H9 (cell line): ENCODE measurements at regions not wholly inside any gene's neighbourhood (a gene's known extent, or its start where the extent isn't known, plus 50 kb on each side); places are given as distances from the start of the nearest gene placed in this dataset.
"Not testable (repeated sequence)": the region's sequence is repeated elsewhere in the genome, so short reads cannot be mapped to it uniquely, and the experiment has no call there.

ENCODE experiments used
- DNase-seq: peaks from one replicate; pipeline ENCODE4 v3.0.0-alpha.2; 2017
- H2AFZ ChIP-seq: one replicate; pipeline ENCODE4 v1.6.1; 2013; ENCODE audit warnings: mild to moderate bottlenecking, low read length, control low read depth, moderate library complexity
- H2AK5ac ChIP-seq: 2 replicates; pipeline ENCODE4 v1.6.1; 2013; ENCODE audit warnings: low read length, control low read depth, mixed read lengths; ENCODE audit not compliant: insufficient read length
- H2BK120ac ChIP-seq: one replicate; pipeline ENCODE4 v1.6.1; 2013; ENCODE audit warnings: low read depth, mild to moderate bottlenecking, low read length, control low read depth, inconsistent platforms; ENCODE audit not compliant: poor library complexity, severe bottlenecking
- H2BK12ac ChIP-seq: 2 replicates; pipeline ENCODE4 v1.6.1; 2013; ENCODE audit warnings: low read length, control low read depth, mixed read lengths, low read depth; ENCODE audit not compliant: insufficient read length
- H2BK15ac ChIP-seq: 2 replicates; pipeline ENCODE4 v1.6.1; 2013; ENCODE audit warnings: low read depth, low read length, control low read depth
- H2BK20ac ChIP-seq: one replicate; pipeline ENCODE4 v1.6.1; 2013; ENCODE audit warnings: low read depth, mild to moderate bottlenecking, low read length, control low read depth, inconsistent platforms; ENCODE audit not compliant: poor library complexity, severe bottlenecking
- H2BK5ac ChIP-seq: 2 replicates; pipeline ENCODE4 v1.6.1; 2013; ENCODE audit warnings: low read length, control low read depth, mixed read lengths; ENCODE audit not compliant: insufficient read length
- H3K14ac ChIP-seq: 2 replicates; pipeline ENCODE4 v1.6.1; 2013; ENCODE audit warnings: low read length, control low read depth; ENCODE audit not compliant: insufficient read depth
- H3K18ac ChIP-seq: 2 replicates; pipeline ENCODE4 v1.6.1; 2013; ENCODE audit warnings: low read depth, mild to moderate bottlenecking, mixed read lengths, low read length, control low read depth; ENCODE audit not compliant: insufficient read length
- H3K23ac ChIP-seq: 2 replicates; pipeline ENCODE4 v1.6.1; 2013; ENCODE audit warnings: low read length, control low read depth, mixed read lengths, low read depth; ENCODE audit not compliant: insufficient read length
- H3K23me2 ChIP-seq: 2 replicates; pipeline ENCODE4 v1.6.1; 2013; ENCODE audit warnings: low read depth, mild to moderate bottlenecking, mixed read lengths, low read length, control low read depth; ENCODE audit not compliant: insufficient read length, poor library complexity, severe bottlenecking
- H3K27ac ChIP-seq: 2 replicates; pipeline ENCODE4 v1.5.1; 2013; ENCODE audit warnings: low read length, control low read depth, mixed read lengths, low read depth; ENCODE audit not compliant: insufficient read length
- H3K27me3 ChIP-seq: 2 replicates; pipeline ENCODE4 v1.6.1; 2013; ENCODE audit warnings: low read length, control low read depth, inconsistent platforms; ENCODE audit not compliant: insufficient read depth
- H3K4ac ChIP-seq: 2 replicates; pipeline ENCODE4 v1.6.1; 2013; ENCODE audit warnings: low read depth, mild to moderate bottlenecking, control low read depth, inconsistent platforms, low read length, moderate library complexity
- H3K4me1 ChIP-seq: 2 replicates; pipeline ENCODE4 v1.6.1; 2013; ENCODE audit warnings: low read length, control low read depth, inconsistent platforms; ENCODE audit not compliant: insufficient read depth
- H3K4me2 ChIP-seq: 2 replicates; pipeline ENCODE4 v1.6.1; 2013; ENCODE audit warnings: low read length, control low read depth, mixed read lengths; ENCODE audit not compliant: insufficient read length, insufficient read depth
- H3K56ac ChIP-seq: 2 replicates; pipeline ENCODE4 v1.6.1; 2013; ENCODE audit warnings: low read depth, mild to moderate bottlenecking, mixed read lengths, low read length, control low read depth; ENCODE audit not compliant: insufficient read length
- H3K79me1 ChIP-seq: 2 replicates; pipeline ENCODE4 v1.6.1; 2013; ENCODE audit warnings: low read depth, mild to moderate bottlenecking, moderate library complexity, low read length, control low read depth, inconsistent platforms; ENCODE audit not compliant: insufficient read depth, poor library complexity, severe bottlenecking
- H3K79me2 ChIP-seq: 2 replicates; pipeline ENCODE4 v1.6.1; 2013; ENCODE audit warnings: low read length, control low read depth, inconsistent platforms; ENCODE audit not compliant: insufficient read depth
- H3K9ac ChIP-seq: 2 replicates; pipeline ENCODE4 v1.6.1; 2013; ENCODE audit warnings: low read length, control low read depth, mixed read lengths; ENCODE audit not compliant: insufficient read length; ENCODE audit errors: extremely low read depth
- H3K9me3 ChIP-seq: one replicate; pipeline ENCODE4 v1.6.1; 2013; ENCODE audit warnings: low read depth, low read length, inconsistent platforms; ENCODE audit not compliant: control insufficient read depth
- H3T11ph ChIP-seq: one replicate; pipeline ENCODE4 v1.6.1; 2013; ENCODE audit warnings: mild to moderate bottlenecking, low read length, control low read depth, inconsistent platforms
- H4K20me1 ChIP-seq: one replicate; pipeline ENCODE4 v1.6.1; 2013; ENCODE audit not compliant: control insufficient read depth, insufficient read length, insufficient read depth
- H4K5ac ChIP-seq: 2 replicates; pipeline ENCODE4 v1.6.1; 2013; ENCODE audit warnings: low read depth, mild to moderate bottlenecking, mixed read lengths, low read length, control low read depth; ENCODE audit not compliant: insufficient read length
- H4K8ac ChIP-seq: replicated peaks from 2 replicates; pipeline ENCODE4 v1.6.1; 2013; ENCODE audit warnings: low read length, control low read depth, mixed read lengths, low read depth; ENCODE audit not compliant: insufficient read length
- H4K91ac ChIP-seq: 2 replicates; pipeline ENCODE4 v1.6.1; 2013; ENCODE audit warnings: low read depth, mild to moderate bottlenecking, moderate library complexity, mixed read lengths, low read length, control low read depth; ENCODE audit not compliant: insufficient read length
- H3K27ac Mint-ChIP-seq, 3 experiments: 2 replicates in 2 of 3; 3 replicates in 1 of 3; pipeline ENCODE4 v1.8.0; 2020 to 2021; ENCODE audit warnings: mixed read lengths in 3 of 3, mild to moderate bottlenecking in 1 of 3, moderate library complexity in 1 of 3
- H3K27me3 Mint-ChIP-seq: 2 replicates; pipeline ENCODE4 v1.8.0; 2021; ENCODE audit warnings: low read depth, mild to moderate bottlenecking, moderate library complexity, mixed read lengths
- H3K36me3 Mint-ChIP-seq, 3 experiments: 2 replicates in 2 of 3; 3 replicates in 1 of 3; pipeline ENCODE4 v1.8.0; 2020 to 2021; ENCODE audit warnings: low read depth in 3 of 3, mixed read lengths in 3 of 3; ENCODE audit not compliant: insufficient read depth in 1 of 3
- H3K4me1 Mint-ChIP-seq, 2 experiments: 2 replicates each; pipeline ENCODE4 v1.8.0; 2020; ENCODE audit warnings: mixed read lengths in 2 of 2
- H3K4me3 Mint-ChIP-seq, 2 experiments: 2 replicates in 1 of 2; 3 replicates in 1 of 2; pipeline ENCODE4 v1.8.0; 2020 to 2021; ENCODE audit warnings: mild to moderate bottlenecking in 2 of 2, mixed read lengths in 2 of 2, moderate library complexity in 1 of 2
- H3K9me3 Mint-ChIP-seq, 2 experiments: 2 replicates in 1 of 2; 3 replicates in 1 of 2; pipeline ENCODE4 v1.8.0; 2020; ENCODE audit warnings: mild to moderate bottlenecking in 2 of 2, mixed read lengths in 2 of 2, moderate library complexity in 1 of 2
- WGBS: extraction: QIAGEN DNeasy Blood & Tissue Kit; methylation state at CpG from one replicate; pipeline ENCODE4 v1.1.7; 2013; ENCODE audit warnings: missing lambda C conversion rate, low lambda C conversion rate, mixed read lengths; ENCODE audit not compliant: insufficient read length; ENCODE audit errors: extremely low coverage; 5-methylcytosine and 5-hydroxymethylcytosine counted together

GRCh38 chr1:83246780-83247179 is 752.2 kb downstream of the TTLL7 start:
- not testable (repeated sequence) for H3K27ac ChIP-seq, H3K9me3 ChIP-seq, H4K91ac ChIP-seq, H3K56ac ChIP-seq, H3K4me1 ChIP-seq, H4K20me1 ChIP-seq, H3K18ac ChIP-seq, H2BK5ac ChIP-seq, H3T11ph ChIP-seq, H2BK15ac ChIP-seq, H3K27me3 Mint-ChIP-seq, H3K14ac ChIP-seq, H2BK120ac ChIP-seq, H4K8ac ChIP-seq, H3K27me3 ChIP-seq, H2AK5ac ChIP-seq, H2BK12ac ChIP-seq, H3K4ac ChIP-seq, H3K27ac Mint-ChIP-seq, H3K4me2 ChIP-seq, H3K79me1 ChIP-seq, H3K23me2 ChIP-seq, H3K4me1 Mint-ChIP-seq, H4K5ac ChIP-seq, H3K23ac ChIP-seq, H2AFZ ChIP-seq, DNase-seq, H3K4me3 Mint-ChIP-seq, H3K79me2 ChIP-seq, H3K9ac ChIP-seq, H2BK20ac ChIP-seq
- WGBS = no CpG with 5 or more reads among the region's 3 CpGs
- H3K9me3 Mint-ChIP-seq = peaks cover 9 to 16% of the 10 kb centered on the region in 2 experiments
- peaks cover 10 to 15% (median 14%) of the 10 kb centered on the region in 3 experiments for H3K36me3 Mint-ChIP-seq
